GM18505 (cell line): ENCODE measurements at regions not wholly inside any gene's neighbourhood (a gene's known extent, or its start where the extent isn't known, plus 50 kb on each side); places are given as distances from the start of the nearest gene placed in this dataset.

Source experiments
- ATAC-seq: cut with Tn5 transposase; IDR thresholded peaks from one replicate; pipeline ENCODE4 v1.9.1; 2021; ENCODE audit not compliant: unreplicated experiment
- POLR2A ChIP-seq: IDR thresholded peaks from 4 replicates; pipeline ENCODE4 v1.6.1; 2011; ENCODE audit warnings: borderline replicate concordance; ENCODE audit not compliant: insufficient read depth, insufficient read length; ENCODE audit errors: extremely low read depth

DNA sequence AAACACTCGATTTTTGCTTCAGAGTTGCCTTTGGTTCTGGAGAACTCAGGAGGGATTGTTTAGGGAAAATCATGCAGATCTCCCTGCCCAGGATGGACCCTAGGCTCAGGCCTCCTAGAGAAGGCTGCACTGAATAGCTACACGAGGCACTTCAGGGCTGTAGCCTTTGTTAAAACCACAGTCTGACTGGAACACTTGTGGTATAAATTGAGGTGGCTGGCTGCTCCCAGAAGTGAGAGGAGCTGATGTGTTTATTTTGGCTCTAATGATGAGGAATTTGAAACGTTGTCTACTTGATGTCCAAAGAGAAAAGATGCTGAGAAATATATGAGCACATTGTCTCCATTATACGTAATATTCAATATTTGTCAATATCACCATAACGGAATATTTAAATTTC is 762.1 kb upstream of the ARGLU1 start:
- TF ChIP-seq POLR2A: no peak
- ATAC-seq: no peak

DNA sequence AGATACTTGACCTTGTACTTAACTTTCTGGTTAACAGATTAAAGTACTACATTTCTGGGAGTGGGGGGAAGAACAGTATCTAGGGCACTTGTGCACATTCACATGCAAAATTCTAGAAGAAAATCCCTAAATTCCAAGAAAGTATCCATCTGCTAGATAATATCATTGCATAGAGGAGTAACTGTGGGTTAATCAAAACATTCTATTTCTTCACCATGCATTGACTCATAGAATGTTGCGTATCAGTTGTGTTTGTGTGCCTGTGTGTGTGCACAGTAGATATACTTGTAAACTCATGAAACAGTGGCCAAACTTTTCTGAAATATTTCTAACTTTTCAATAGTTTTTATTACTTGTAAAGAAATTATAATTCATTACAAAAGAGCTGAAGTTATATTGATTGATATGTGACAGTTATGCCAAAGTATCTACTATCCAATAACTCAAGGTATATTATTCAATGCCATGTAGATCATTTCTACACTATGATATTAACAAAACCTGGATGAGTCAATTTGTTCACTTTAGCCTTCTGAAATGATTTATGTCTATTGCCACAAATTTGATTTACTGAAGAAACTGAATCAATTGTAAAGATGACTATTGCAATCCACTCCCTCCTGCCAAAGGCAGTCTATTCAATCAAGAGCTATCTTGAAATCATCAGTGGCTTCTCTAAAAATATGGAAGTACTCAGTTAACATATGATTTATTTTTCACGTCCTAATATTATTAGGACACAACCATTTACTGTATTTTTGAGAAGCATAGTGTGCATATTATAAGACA is 756.7 kb upstream of the ARGLU1 start:
- no peak for TF ChIP-seq POLR2A

DNA sequence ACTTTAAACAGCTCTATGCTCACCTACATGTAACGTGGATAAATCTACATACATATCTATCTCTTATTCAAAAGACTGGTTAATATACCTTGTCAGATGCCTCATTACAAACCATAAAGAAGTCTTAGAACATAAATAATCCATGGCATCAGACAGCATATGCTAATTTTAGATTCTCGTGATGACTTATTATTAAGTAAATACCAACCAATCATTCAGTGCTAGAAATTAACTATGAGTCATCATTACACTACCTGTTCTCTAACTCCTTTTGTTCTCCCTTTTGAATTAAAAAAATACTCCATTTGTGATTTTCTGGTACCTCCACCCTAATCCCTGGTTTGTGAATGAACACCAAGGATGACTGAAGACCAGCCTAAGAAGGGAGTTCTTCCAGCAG is 754.3 kb upstream of the ARGLU1 start:
- no peak for TF ChIP-seq POLR2A
- ATAC-seq: no peak

More for the DNA sequence above, 756.7 kb upstream of the ARGLU1 start:
- ATAC-seq: no peak

DNA sequence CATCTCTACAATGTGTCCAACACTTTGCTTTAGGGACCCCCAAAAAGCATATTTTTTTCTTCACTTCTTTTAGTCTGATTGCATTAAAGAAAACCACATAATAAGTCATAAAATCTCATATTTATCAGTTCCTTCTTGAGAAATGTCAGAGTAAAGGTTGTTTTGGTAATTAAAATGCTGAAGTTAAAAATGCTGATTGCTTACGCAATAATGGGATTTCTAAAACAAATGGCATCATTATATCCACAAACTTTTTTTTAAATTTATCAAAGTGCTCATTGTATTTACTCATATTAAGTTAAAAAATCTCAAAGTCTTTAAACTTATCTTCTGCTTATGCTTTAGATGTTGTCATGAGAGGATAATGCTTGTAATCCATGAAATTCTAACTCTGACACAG is 737.2 kb upstream of the ARGLU1 start:
- no peak for TF ChIP-seq POLR2A
- ATAC-seq: no peak

DNA sequence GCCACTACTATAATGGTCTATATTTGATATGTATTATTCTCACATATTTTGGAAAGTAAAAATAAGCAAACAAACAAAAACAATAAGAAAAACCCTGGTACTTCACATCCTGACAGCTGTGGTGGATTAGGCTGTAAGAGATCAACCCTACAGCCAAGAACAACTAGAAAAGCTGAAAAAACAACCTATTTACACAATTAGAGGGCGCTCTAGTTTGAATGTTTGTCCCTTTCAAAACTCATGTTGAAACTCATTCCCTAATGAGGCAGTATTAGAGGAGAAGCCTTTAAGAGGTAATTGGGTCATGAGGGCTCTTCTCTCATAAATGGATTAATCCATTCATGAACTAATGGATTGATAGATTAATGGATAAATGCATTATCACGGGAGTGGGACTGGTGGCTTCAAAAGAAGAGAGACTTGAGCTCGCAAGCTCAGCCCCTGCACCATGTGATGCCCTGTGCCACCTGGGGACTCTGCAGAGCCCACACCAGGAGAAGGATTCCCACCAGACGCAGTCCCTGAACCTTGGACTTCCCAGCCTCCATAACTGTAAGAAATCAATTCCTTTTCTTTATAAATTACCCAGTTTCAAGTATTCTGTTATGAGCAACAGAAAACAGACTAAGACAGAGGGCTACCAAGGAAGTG is 733.9 kb upstream of the ARGLU1 start:
- ATAC-seq: no peak
- no peak for TF ChIP-seq POLR2A

DNA sequence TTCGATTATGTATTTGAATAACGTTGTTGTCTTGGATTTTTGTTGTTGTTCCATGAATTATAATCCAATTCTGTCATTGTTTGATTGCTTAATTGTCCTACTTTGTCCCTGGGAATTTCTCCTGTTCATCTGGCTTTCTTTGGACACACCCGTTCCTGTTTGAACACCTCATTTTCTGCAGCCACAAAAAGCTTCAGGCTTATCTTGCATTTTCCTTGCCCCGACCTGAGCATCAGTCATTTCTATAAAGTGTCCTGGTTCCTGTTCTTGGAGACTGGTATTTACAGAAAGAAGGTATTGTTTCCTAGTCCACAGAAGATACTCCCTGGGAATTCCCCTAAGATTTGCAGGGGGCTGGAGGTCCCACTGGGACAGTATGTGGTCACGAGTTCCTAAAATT is 731.8 kb upstream of the ARGLU1 start:
- ATAC-seq: no peak
- TF ChIP-seq POLR2A: no peak

DNA sequence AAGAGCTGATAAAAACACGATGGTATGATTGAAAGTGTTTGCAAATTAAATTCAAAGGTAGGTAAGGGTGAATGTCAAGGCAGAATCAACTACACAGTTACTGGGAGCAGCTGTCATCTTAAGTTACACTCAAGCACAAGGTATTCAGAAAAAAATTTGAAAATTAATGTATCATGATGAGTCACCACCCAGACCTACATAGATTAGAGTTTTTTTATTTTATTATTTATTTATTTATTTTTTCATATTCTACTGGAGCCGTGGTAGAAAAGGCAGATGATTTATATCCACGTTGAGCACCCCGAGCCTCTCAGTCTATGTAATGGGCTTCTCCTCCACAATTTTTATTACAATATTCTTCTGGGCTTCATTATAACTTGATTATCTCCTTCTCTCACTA is 728.9 kb upstream of the ARGLU1 start:
- ATAC-seq: no peak
- TF ChIP-seq POLR2A: no peak

DNA sequence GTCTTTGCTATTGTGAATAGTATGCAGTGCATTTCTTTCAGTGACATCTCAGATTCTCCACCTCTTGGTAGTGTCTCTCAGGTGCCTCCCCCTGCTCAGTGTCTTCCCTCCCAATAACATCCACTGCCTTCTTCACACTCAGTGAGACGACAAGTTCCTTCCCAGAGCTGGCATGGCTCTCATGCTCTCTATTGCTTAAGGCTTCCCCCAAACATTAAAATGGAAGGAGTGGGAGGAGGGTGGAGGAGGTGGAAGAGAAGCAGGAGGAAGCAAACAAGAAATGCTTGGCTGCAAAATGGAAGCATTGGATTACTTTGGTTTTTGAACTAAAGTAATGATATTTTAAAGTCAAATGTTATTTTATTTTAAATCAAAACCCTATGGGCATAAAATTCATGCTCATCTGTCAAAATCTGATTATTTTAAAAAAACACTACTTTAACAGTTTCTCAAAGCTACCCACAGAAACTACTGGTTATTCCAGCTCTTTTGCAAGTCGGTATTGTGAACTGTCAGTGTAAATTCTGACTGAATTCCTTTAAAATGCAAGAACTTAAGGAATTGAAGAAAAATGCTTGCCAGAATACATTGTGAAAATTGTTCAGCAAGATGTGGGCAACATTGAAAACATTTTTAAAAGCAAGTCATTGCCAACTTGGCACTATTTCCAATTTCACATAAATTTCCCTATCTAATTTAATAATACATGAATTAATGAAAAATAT is 727.6 kb upstream of the ARGLU1 start:
- ATAC-seq: no peak
- no peak for TF ChIP-seq POLR2A

DNA sequence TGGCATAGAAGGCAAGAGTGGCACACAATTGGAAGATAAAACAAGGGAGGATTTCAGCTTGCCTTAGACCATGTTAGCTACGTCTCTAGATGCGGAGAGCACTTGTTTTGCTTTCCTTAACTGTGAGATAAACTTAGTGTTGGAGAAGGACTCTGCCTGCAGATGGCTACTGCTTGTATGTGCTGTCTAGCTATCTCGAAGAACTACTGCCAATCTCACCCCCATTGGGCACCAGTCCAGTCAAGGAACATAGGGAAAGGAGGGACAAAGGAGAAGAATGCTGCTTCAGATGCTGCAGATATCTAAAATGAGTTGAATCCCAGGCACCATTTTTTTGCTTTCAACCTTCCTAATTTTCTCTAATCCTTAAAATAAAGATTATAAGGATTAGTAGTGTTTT is 726.0 kb upstream of the ARGLU1 start:
- no peak for ATAC-seq
- TF ChIP-seq POLR2A: no peak

DNA sequence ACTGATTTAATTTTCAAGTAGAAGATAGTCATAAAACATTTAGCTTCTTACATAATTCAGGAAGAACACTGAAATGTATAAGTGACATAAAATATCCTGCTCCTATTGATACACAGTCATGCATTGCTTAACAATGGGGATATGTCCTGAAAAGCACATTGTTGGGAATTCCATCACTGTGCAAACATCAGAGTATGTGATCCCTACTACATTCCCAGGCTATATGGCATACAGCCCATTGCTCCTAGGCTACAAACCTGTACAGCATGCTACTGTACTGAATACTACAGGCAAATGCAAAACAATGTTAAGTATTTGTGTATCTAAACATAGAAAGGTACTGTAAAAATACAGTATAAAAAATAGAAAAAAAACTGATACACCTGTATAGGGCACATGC is 723.9 kb upstream of the ARGLU1 start:
- no peak for TF ChIP-seq POLR2A
- ATAC-seq: no peak

DNA sequence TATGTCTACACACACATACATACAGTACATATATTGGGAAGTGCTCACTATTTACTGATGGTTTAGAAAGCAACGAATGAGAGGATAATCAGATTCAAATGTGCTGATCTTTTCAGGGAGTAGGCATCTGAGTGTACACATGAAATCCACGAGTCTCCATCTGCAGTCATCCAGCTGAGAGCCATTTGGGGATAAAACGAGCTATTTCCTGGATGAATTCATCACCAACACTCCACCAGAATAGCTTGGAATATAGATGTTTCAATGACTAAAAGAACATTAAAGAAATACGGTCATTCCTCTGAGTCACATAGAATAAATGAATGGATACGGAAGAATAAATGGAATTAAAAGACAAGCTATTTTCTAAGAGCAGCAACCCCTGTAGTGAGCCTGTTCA is 721.6 kb upstream of the ARGLU1 start:
- TF ChIP-seq POLR2A: no peak
- no peak for ATAC-seq

DNA sequence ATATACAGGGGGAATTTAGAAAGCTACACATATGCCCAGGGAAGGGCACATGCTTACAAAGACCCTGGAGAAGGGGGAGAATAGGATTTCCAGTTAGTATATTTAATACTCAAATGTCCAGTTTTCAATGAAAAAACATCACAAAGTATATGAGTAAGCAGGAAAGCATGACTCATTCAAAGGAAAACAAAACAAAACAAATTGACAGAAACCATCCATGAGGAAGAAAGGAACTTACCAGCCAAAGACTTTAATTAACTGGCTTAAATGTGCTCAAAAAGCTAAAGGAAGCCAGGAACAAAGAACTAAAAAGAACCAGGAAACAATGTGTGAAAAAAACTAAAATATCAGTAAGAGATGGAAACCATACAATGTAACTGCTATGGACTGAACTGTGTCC is 716.2 kb upstream of the ARGLU1 start:
- no peak for ATAC-seq
- no peak for TF ChIP-seq POLR2A

DNA sequence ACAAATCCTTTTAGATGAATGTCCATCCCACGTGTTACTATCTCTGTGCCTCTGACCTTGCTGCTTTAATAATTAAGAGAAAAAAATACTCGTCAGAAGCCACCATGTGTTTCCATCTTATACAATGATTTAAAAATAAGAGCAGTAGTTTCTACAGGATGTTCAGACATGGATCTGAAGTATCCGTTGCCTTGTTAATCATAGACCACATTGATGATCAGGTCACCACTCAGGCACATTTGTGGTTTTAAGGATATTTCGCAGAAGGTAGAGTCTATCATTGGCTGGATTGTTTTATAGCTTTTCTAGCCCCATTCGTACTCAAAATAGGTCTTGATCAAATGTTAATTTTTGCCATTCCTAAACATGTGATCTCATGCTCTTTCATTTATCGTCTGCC is 710.0 kb upstream of the ARGLU1 start:
- no peak for ATAC-seq
- no peak for TF ChIP-seq POLR2A

DNA sequence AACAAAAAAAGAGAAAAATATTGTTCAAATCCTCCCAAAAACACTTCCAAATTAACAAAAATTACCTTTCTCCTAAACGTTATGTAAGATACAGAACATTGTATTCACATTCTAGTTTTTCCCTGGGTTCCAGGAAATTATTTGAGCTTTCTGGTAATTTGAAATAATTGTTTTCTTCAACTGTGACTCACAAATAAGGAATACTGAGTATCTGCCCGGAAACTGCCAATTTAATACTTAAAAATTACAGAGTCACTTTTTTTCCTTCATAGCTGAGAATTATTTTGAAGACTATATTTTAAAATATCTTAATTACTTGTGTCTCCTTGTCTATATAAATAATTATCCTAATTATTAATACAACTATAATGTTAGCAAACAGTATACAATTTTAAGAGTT is 709.0 kb upstream of the ARGLU1 start:
- no peak for ATAC-seq
- TF ChIP-seq POLR2A: no peak
